GM21447 (cell line): ENCODE measurements at regions not wholly inside any gene's neighbourhood (a gene's known extent, or its start where the extent isn't known, plus 50 kb on each side); places are given as distances from the start of the nearest gene placed in this dataset.
"Not testable (repeated sequence)": the region's sequence is repeated elsewhere in the genome, so short reads cannot be mapped to it uniquely, and the experiment has no call there.

Experiments used
- ATAC-seq: cut with Tn5 transposase; IDR thresholded peaks from one replicate; pipeline ENCODE4 v1.9.1; 2021; ENCODE audit not compliant: unreplicated experiment

- ATAC-seq: no peak
Observed at GRCh38 chr5:67989456-67989855, 226.1 kb upstream of the PIK3R1 start.

DNA sequence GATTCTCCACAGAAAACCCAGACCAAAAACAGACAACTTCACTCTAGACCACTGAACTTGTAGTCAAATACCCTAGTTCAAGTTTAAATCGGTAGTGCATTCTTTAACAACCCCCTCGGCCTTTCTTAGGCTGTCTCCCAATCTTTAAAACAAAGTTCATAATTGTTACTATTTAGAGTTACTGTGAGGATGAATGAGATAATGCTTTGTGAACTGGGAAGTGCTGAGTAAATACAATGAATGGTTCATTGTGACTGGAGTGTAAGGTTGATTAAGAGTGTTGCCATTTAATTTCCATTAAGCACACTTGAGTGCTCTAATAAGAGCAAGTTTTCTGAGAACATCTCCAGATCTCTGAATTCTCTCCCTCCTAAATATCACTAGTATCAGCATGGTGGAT, 228.8 kb upstream of the PIK3R1 start:
- no peak for ATAC-seq

DNA sequence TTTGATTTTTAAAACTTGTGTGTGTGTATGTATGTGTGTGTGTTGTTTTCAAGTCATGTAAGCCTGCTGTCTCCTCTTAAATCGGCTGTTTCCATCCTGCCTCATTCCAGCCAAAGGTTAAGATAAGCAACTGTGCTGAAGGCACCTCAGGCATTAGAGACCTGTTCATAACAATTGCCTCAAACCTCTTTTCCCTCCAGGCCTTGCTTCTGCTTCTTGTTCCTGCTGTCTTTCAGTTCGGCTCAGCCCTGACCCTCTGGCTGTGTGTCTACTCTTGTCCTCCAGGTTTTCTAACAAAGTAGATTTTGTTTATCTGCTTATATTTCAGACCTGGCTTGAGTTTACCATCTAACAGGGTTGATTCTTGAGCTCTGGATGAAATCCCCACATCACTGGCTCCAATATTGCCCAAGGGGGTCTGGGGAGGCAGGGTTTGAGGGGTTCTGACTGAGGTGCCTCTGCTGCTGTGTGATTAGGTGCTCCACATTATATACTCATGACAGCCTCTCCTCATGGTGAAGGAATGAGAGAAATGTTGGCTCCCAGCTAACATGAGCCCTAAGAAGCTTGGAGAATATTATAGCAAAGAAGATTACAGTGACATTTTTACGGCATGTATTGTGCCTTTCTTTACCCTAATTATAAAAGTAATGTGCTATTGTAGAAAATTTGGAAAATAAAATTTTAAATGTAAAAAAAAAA, 229.7 kb upstream of the PIK3R1 start:
- no peak for ATAC-seq

DNA sequence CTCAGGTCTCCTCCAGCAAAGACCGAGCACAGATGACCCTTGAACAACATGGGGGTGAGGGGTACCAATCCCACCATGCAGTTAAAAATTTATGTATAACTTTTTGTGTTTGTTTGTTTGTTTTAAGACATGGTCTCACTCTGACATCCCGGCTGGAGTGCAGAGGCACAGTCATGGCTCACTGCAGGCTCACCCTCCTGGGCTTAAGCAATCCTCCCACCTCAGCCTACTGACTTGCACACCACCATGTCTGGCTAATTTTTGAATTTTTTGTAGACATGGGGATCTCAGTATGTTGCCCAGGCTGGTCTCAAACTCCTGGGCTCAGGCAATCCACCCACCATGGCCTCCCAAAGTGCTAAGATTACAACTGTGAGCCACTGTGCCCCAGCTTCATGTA, 231.0 kb upstream of the PIK3R1 start:
- ATAC-seq: no peak

DNA sequence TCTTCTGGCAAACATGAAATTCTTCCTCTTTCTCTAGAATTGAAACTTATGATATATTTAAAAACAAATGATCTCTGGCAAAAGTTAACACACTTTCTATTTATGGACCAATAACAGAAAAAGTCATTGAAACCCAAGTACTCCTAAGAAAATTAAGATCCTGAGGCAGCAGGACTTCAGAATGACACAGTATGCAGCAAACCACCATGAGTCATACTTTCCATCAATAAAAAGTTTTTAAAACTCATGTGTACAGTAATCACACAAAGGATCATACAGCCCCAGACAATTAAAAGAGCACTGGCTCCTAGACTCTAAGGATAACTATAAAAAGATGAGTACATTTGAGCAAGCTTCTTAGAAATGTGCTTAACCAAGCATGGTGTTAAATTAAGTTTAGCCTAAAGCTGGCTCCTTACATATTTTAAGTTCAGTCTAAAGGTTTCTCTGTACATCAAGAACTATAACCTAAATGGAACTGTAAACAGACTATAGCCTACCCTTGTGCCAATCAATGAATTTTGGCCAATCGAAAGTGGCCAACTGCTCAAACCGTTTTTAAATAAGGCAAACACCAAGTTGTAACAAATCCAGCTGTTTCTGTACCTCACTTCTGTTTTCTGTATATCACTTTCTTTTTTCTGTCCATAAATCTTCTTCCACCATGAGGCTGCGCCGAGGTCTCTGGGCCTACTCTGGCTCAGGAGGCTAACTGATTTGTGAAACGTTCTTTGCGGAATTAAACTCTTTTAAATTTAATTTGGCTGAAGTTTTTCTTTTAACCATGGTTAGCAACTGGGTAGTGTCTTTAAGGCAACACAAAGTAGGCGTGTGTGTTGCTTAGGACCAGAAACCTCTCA, 232.1 kb upstream of the PIK3R1 start:
- ATAC-seq: no peak

DNA sequence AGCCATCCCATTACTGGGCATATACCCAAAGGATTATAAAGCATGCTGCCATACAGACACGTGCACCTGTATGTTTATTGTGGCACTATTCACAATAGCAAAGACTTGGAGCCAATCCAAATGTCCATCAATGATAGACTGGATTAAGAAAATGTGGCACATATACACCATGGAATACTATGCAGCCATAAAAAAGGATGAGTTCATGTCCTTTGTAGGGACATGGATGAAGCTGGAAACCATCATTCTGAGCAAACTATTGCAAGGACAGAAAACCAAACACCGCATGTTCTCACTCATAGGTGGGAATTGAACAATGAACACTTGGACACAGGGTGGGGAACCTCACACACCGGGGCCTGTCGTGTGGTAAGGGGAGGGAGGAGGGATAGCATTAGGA, 233.4 kb upstream of the PIK3R1 start:
- not testable (repeated sequence) for ATAC-seq

GRCh38 chr5:67978171-67978570, 237.4 kb upstream of the PIK3R1 start:
- ATAC-seq: no peak

DNA sequence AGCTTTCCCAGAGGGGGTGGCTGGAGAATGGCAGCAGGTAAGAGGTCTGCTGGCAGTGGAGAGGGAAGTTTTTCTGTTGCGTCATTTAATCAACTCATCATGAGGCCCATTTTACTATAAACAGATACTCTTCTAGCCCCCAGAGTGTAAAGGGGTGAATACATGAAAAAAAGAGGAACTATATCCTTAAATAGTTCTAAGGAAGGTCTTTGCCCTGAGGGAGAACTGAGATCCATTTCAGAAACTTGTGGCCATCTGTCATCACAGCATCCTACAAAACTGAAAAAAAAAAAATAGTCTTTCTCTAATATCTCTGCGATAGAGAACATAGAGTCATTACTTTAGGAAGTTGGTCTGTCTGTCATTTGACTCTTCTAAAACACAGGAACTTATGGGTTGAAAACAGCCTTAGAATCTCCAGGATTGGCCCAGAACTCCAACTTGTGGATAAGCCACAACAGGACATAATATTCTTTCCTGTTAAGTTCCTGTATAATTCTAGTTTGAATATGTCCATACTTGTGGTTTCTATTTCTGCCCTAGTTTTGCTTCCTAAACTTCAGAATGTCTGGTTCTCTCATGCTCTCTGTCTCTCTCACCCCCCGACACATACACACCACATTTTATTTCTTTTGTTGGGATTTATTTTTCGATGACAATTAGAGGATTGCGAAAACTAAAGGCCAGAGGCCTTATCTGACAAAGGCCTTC, 238.5 kb upstream of the PIK3R1 start:
- ATAC-seq: no peak

DNA sequence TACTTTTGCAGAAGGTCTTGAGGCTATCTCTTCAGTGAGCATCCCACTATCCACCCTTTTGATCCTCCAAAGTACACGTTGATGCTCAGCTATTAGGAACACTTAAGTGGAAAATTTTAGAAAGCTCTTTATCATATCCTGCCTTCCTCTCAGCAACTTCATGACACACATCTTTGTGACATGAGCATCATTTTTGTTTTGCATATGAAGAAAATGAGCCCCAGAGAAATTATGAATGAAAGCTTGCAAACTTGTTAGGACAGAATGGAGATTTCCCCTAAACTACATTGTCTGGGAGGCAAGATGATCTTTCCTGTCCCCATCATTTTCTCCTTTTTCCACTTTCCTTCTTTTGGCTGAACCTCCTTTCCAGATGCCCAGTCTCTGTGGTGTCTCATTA, 239.4 kb upstream of the PIK3R1 start:
- ATAC-seq: no peak

GRCh38 chr5:67974471-67974870, 241.1 kb upstream of the PIK3R1 start:
- ATAC-seq: no peak

GRCh38 chr5:67974054-67974453, 241.5 kb upstream of the PIK3R1 start:
- ATAC-seq: no peak

GRCh38 chr5:67971971-67972821, 243.4 kb upstream of the PIK3R1 start:
- no peak for ATAC-seq

DNA sequence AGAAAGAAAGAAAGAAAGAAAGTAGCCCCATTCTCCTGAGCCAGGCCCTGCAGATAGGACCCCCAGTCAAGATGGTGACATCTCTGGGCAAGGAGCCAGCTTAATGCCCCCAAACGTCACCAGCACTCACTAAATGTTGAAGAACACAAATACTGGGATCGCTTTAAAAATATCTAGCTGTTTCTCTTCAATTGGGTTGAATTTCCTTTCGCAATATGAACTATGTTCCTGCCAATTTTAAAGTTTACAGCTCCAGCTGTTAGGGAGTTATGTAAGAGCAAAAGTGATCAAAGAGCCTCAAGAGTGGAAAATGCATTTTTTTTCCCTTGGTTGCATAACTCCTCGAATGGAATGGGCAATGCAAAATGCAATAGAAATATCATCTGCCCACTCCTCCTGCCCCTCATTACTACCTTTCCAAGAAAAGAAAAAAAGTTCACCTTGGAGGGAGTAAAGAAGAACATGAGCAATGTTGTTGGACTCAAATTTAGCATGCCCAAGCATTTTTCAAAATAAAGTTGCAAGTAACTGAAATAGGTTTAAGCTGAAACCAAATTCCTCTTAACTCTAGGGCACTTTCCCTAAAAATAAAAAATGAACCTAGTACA, 244.2 kb upstream of the PIK3R1 start:
- no peak for ATAC-seq

GRCh38 chr5:67969631-67970030, 245.9 kb upstream of the PIK3R1 start:
- no peak for ATAC-seq

- ATAC-seq: no peak
Observed at GRCh38 chr5:67969176-67969575, 246.4 kb upstream of the PIK3R1 start.

GRCh38 chr5:67966712-67967111, 248.8 kb upstream of the PIK3R1 start:
- no peak for ATAC-seq

DNA sequence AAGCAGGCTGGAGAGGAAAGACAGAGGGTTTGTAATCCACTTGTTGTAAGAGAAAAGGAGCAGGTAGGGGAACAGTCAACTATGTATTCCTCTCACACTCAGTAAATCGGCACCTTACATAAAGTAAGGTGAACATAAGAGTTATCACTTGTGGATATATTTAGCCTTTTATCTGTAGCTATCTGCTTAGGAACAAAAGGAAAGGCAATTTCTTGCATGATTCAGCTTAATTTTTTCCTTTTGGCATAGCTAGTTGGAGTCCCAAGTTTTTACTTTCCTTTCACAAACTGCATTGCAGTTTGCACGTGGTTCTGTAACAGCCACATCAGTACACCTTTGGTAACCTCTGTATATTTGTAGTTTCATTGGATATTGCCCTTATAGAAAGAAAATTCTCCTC, 250.9 kb upstream of the PIK3R1 start:
- ATAC-seq: no peak

DNA sequence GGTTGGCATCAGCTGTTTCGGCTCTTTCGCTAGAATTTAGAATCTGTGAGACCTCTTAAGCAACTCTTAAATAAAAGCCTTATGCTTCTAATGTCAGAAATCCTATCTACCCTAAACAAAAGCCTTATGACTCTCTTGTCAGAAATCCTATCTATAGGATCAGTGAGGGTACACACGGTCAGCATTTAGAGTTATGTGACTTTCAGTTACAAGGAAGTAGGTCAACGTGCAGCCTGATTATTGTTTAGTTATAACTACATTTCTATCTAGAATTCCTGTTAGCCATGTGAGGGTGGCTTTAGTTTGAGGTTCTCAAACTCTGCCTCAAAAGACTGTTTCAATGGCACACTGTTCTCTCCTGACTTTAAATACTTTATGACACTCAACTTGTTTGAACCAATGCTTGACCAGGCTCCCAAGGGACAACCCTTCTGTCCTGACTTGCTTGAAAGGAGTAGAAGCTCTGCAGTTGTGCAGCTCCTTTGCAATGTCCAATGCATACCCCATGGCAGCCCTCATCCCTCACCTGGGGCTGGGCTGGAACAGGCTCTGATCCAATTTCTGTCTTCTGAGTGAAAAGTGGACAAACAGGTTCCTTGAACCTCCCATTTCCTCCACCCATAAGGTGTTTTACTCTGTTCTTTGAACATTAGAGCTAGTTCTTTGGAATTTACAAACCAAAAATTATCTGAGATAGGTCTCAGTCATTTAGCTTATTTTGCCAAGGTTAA, 251.6 kb upstream of the PIK3R1 start:
- no peak for ATAC-seq

GRCh38 chr5:67960939-67961338, 254.6 kb upstream of the PIK3R1 start:
- ATAC-seq: no peak

- no peak for ATAC-seq
Observed at GRCh38 chr5:67957374-67957773, 258.2 kb upstream of the PIK3R1 start.
